A673 (cell line): ENCODE measurements at regions not wholly inside any gene's neighbourhood (a gene's known extent, or its start where the extent isn't known, plus 50 kb on each side); places are given as distances from the start of the nearest gene placed in this dataset.

Experiments
- BruUV-seq: library from RNA; stranded (reverse); fragments of 400-500 nt; replicated peaks from 2 replicates; lab custom pipeline; 2021; lab: Mats Ljungman, UMichigan
- CTCF ChIA-PET: fragments of 300-600 bp; sonication (Branson Sonifier 250); formaldehyde crosslinking; loops from one replicate; lab custom pipeline; 2022; ENCODE audit warnings: antibody characterized with exemption; lab: Charles Lee
- POLR2A ChIA-PET: fragments of 300-600 bp; sonication (Branson Sonifier 250); formaldehyde crosslinking; loops from one replicate; lab custom pipeline; 2022; ENCODE audit warnings: antibody characterized with exemption; ENCODE audit not compliant: low non-redundant PET; lab: Charles Lee
- DNase-seq: peaks from one replicate; pipeline ENCODE4 v3.0.0-alpha.2; 2015; ENCODE audit warnings: low spot score
- H3K27ac ChIP-seq: fragments of 200-600 bp; sonication (generic); 2 replicates; pipeline ENCODE4 v1.5.1; 2016; ENCODE audit warnings: mixed run types, low read depth, mild to moderate bottlenecking, mixed read lengths, antibody characterized with exemption, low read length; ENCODE audit not compliant: poor library complexity, severe bottlenecking
- H3K27me3 ChIP-seq: fragments of 200-600 bp; sonication (generic); replicated peaks from 2 replicates; pipeline ENCODE4 v1.6.1; 2017; ENCODE audit warnings: mixed run types, low read depth, mild to moderate bottlenecking, mixed read lengths, antibody characterized with exemption, low read length; ENCODE audit not compliant: insufficient read depth, poor library complexity
- H3K36me3 ChIP-seq: fragments of 200-600 bp; sonication (generic); 2 replicates; pipeline ENCODE4 v1.6.1; 2016; ENCODE audit warnings: mixed run types, mild to moderate bottlenecking, mixed read lengths, antibody characterized with exemption, low read length; ENCODE audit not compliant: insufficient read depth, poor library complexity, severe bottlenecking
- H3K4me1 ChIP-seq: fragments of 200-600 bp; sonication (generic); 2 replicates; pipeline ENCODE4 v1.6.1; 2017; ENCODE audit warnings: mixed run types, mild to moderate bottlenecking, mixed read lengths, antibody characterized with exemption, low read length; ENCODE audit not compliant: insufficient read depth, poor library complexity, severe bottlenecking
- H3K4me3 ChIP-seq: fragments of 200-600 bp; sonication (generic); 2 replicates; pipeline ENCODE4 v1.5.1; 2016; ENCODE audit warnings: low read depth, mixed run types, mild to moderate bottlenecking, mixed read lengths, low read length; ENCODE audit not compliant: poor library complexity, severe bottlenecking
- H3K9me3 ChIP-seq: fragments of 200-600 bp; sonication (generic); 2 replicates; pipeline ENCODE4 v1.6.1; 2016; ENCODE audit warnings: mixed run types, low read depth, mild to moderate bottlenecking, mixed read lengths, antibody characterized with exemption, low read length; ENCODE audit not compliant: poor library complexity, severe bottlenecking
- EZH2 ChIP-seq: fragments of 200-600 bp; sonication (generic); IDR thresholded peaks from 2 replicates; pipeline ENCODE4 v1.6.1; 2017; ENCODE audit warnings: borderline replicate concordance, low read depth, mild to moderate bottlenecking, mixed read lengths, antibody characterized with exemption, low read length; ENCODE audit not compliant: poor library complexity, severe bottlenecking
- intact Hi-C: fragments of 100-400 bp; cut with micrococcal nuclease; formaldehyde crosslinking; loops from one replicate; pipeline ENCODE4 v1.10.0; 2022; ENCODE audit not compliant: unreplicated experiment
- TF ChIP-seq, protein P1 (sequence below): fragments of 300-800, 200-600 bp; sonication (generic); conservative IDR thresholded peaks from 2 replicates; pipeline ENCODE4 v1.5.1; 2017; ENCODE audit warnings: low read depth, mild to moderate bottlenecking, antibody characterized with exemption, low read length, moderate library complexity, mixed read lengths

- Histone ChIP-seq H3K9me3 (no peaks in the 10 kb centered on the region), H3K4me1 (no peaks in the 10 kb centered on the region), H3K4me3 (no peak overlapping the region), H3K27me3 (peaks cover 14% of the 10 kb centered on the region), H3K36me3 (no peaks in the 10 kb centered on the region), H3K27ac (no peak overlapping the region)
- no peak for DNase-seq
- intact Hi-C loops = no loop called here
- no TSS peak for BruUV-seq
- TF ChIP-seq EZH2 = no peak
- TF ChIP-seq, protein P1, sequence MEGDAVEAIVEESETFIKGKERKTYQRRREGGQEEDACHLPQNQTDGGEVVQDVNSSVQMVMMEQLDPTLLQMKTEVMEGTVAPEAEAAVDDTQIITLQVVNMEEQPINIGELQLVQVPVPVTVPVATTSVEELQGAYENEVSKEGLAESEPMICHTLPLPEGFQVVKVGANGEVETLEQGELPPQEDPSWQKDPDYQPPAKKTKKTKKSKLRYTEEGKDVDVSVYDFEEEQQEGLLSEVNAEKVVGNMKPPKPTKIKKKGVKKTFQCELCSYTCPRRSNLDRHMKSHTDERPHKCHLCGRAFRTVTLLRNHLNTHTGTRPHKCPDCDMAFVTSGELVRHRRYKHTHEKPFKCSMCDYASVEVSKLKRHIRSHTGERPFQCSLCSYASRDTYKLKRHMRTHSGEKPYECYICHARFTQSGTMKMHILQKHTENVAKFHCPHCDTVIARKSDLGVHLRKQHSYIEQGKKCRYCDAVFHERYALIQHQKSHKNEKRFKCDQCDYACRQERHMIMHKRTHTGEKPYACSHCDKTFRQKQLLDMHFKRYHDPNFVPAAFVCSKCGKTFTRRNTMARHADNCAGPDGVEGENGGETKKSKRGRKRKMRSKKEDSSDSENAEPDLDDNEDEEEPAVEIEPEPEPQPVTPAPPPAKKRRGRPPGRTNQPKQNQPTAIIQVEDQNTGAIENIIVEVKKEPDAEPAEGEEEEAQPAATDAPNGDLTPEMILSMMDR = no peak
- POLR2A ChIA-PET = no interaction called here
- CTCF ChIA-PET = no interaction called here
Measured at GRCh38 chrX:113634565-113634964, 793.9 kb upstream of the AMOT start.

- ChIA-PET POLR2A (no interaction called here), CTCF (no interaction called here)
- Histone ChIP-seq H3K27me3 (peaks cover 10% of the 10 kb centered on the region), H3K4me3 (no peak overlapping the region), H3K36me3 (no peaks in the 10 kb centered on the region), H3K4me1 (no peaks in the 10 kb centered on the region), H3K27ac (no peak overlapping the region), H3K9me3 (no peaks in the 10 kb centered on the region)
- intact Hi-C loops = no loop called here
- no TSS peak for BruUV-seq
- DNase-seq = no peak
- TF ChIP-seq, protein P1 = no peak
- no peak for TF ChIP-seq EZH2
Measured at GRCh38 chrX:113629326-113629725, 788.7 kb upstream of the AMOT start.

DNA sequence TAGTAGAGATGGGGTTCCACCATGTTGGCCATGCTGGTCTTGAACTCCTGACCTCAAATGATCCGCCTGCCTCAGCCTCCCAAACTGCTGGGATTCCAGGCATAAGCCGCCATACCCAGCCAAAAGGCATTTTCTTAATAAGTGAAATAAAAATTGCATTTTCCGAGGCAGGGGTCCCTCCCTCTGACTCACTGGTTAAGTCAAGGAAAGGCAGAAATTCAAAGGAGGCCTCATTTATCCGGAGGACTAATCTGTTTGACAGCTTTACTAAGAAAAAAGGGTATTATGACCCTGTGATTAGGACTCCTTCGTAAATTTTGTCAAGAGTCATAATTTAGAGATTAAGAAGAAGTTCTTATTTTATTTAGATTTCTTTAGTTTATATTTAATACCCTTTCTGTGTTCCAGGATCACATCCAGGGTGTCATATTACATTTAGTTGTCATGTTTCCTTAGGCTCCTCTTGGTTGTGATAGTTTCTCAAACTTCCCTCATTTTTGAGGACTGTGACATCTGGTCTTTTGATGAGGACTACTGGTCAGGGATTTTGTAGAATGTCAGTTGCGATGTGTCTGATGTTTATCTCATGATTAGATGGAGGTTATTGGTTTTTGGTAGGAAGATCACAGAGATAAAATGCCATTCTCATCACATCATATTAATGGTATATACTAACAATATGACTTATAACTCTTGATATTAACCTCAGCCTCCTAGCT lies 753.7 kb upstream of the AMOT start:
- Histone ChIP-seq H3K27me3 (no peaks in the 10 kb centered on the region), H3K27ac (no peak overlapping the region), H3K36me3 (no peaks in the 10 kb centered on the region), H3K4me1 (no peaks in the 10 kb centered on the region), H3K4me3 (no peak overlapping the region), H3K9me3 (no peaks in the 10 kb centered on the region)
- intact Hi-C loops = no loop called here
- CTCF ChIA-PET = no interaction called here
- TF ChIP-seq EZH2 = no peak
- TF ChIP-seq, protein P1 = no peak
- POLR2A ChIA-PET = no interaction called here
- no peak for DNase-seq
- BruUV-seq = no TSS peak
